Mucosa of stomach (tissue), 1 donor: ENCODE measurements at regions not wholly inside any gene's neighbourhood (a gene's known extent, or its start where the extent isn't known, plus 50 kb on each side); places are given as distances from the start of the nearest gene placed in this dataset.

Experiments
- H3K27me3 ChIP-seq: one replicate; pipeline ENCODE4 v1.7.0; 2013; ENCODE audit warnings: mild to moderate bottlenecking, low read length; ENCODE audit not compliant: control insufficient read depth, insufficient read depth
- H3K36me3 ChIP-seq: one replicate; pipeline ENCODE4 v1.7.0; 2013; ENCODE audit warnings: low read length; ENCODE audit not compliant: control insufficient read depth, insufficient read depth
- H3K4me1 ChIP-seq: one replicate; pipeline ENCODE4 v1.7.0; 2013; ENCODE audit warnings: mild to moderate bottlenecking, low read length; ENCODE audit not compliant: control insufficient read depth, insufficient read depth
- H3K4me3 ChIP-seq: one replicate; pipeline ENCODE4 v1.7.0; 2013; ENCODE audit warnings: low read length
- H3K9ac ChIP-seq: one replicate; pipeline ENCODE4 v1.7.0; 2013; ENCODE audit warnings: mild to moderate bottlenecking, low read length, moderate library complexity
- H3K9me3 ChIP-seq: one replicate; pipeline ENCODE4 v1.7.0; 2013; ENCODE audit warnings: mild to moderate bottlenecking, low read length, moderate library complexity; ENCODE audit not compliant: control insufficient read depth
- donor health status: Pancreatic carcinoma.

DNA sequence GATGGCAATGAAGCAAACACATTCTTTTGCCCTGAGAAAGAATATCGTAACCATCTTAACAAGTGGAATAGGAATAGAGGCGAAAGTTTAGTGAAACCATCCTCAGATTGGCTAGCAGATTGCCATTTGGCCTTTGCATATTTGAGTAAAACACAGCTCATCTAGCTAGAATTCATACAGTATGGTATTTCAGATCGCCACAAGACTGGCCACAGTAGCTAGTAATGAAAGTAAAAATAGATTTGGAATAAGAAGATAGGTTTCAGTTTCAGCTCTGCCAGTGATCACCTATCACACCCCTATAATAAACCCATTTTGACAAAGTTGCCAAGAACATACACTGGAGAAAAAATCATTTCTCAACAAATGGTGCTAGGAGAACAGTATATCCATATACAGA lies 294.9 kb downstream of the LRRIQ3 start:
- Histone ChIP-seq H3K4me1 (no peaks in the 10 kb centered on the region), H3K9ac (no peak overlapping the region), H3K27me3 (no peaks in the 10 kb centered on the region), H3K36me3 (no peaks in the 10 kb centered on the region), H3K4me3 (no peak overlapping the region), H3K9me3 (no peaks in the 10 kb centered on the region)

DNA sequence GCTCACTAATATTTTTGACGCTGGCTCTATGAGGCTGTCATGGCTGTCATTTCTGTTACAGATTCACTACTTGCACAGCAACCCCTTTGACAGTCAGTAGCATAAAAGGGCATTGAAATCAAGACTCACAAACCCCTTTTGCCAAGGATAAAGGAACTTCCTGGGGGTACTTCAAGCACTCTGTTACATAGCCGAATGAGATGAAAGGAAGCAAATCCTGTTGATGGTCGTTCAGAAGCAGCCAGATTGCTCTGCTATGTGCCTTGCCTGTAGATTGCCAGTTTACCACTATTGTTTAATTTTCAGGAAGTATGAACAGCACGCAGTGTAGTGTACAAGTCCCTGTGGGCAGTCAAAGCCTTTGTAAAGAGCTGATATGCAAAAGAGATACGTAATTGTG lies 296.2 kb downstream of the LRRIQ3 start:
- no peak overlapping the region for H3K9ac ChIP-seq
- H3K9me3 ChIP-seq = no peaks in the 10 kb centered on the region
- H3K4me3 ChIP-seq = no peak overlapping the region
- no peaks in the 10 kb centered on the region for H3K4me1 ChIP-seq
- H3K36me3 ChIP-seq = no peaks in the 10 kb centered on the region
- H3K27me3 ChIP-seq = no peaks in the 10 kb centered on the region

DNA sequence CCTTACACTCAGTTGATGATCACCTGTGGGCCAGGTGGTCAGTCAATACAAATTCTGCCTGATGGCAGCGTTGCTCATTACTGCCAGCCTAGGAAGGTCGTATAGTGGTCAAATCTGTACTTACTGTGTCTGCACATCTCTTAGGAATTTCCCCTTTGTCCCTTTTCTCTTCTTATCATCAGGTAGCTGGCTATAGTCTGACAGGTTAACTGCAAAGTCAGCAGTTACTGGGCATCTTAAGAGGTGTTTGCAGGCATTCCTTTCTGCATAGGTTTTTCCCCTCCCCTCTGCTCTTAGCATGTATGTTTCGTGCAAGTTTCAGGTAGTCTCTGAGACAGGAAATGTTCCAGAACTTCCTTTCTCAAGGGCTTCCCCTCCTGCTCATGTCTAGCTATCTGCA lies 298.7 kb downstream of the LRRIQ3 start:
- Histone ChIP-seq H3K27me3 (no peaks in the 10 kb centered on the region), H3K9me3 (no peaks in the 10 kb centered on the region), H3K36me3 (no peaks in the 10 kb centered on the region), H3K4me1 (no peaks in the 10 kb centered on the region), H3K9ac (no peak overlapping the region), H3K4me3 (no peak overlapping the region)

DNA sequence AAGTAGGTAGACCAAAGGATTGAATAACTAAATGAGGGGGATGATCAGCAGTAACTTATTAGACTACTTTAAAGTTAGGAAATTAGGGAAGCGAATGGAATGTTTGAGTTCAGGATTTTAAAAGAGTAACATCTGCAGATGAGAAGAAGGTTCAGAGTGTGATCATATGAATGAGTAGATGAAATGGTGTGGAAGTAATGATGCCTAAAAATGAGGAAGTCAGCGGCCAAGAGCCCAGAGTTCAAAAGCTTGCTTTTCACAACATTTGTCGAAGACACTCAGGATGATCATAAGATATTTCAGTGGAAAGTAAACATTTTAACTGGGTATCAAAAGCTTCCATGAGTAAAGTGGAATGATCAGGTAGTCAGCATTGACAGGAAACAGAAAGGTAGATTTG lies 299.4 kb downstream of the LRRIQ3 start:
- no peaks in the 10 kb centered on the region for H3K36me3 ChIP-seq
- no peak overlapping the region for H3K4me3 ChIP-seq
- H3K9ac ChIP-seq = no peak overlapping the region
- no peaks in the 10 kb centered on the region for H3K9me3 ChIP-seq
- H3K27me3 ChIP-seq = no peaks in the 10 kb centered on the region
- no peaks in the 10 kb centered on the region for H3K4me1 ChIP-seq

DNA sequence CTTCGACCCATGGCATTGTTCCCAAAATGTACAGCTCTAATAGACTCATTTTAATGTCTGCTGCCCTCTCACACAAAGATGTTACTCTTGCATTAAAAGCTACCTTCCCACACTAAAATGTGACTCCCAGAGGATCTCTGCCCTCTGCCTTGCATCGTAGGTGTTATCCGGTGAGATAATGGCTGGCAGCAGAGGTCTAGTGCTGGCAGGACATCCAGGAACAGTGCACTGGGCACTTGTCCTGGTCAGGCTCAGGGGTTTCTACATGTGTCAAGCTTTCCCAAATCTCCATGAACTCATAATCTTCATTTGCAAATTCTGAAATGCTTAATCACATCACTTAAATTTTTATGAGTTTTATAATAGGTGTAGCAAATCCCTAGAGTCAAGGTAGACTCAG lies 310.6 kb downstream of the LRRIQ3 start:
- Histone ChIP-seq H3K9ac (no peak overlapping the region), H3K27me3 (no peaks in the 10 kb centered on the region), H3K4me1 (no peaks in the 10 kb centered on the region), H3K36me3 (no peaks in the 10 kb centered on the region), H3K4me3 (no peak overlapping the region), H3K9me3 (no peaks in the 10 kb centered on the region)

DNA sequence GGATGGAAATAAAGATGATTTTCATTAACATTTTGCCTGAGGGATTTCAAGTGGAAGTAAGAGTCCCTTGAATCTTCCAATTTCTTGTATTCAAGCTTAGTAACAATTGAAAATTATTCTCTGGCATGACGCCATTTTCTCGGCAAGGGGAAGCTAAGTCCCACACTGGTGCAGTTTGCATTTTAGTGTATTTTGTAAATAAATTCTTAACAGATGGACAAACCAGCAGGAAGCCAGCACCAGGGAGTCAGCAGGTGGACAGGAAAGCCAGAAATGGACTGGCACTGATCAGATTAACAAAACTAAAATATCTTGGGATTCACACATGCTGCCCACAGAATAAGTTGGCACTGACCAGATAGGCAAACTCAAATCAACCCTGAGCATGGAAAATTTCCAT lies 311.3 kb downstream of the LRRIQ3 start:
- no peaks in the 10 kb centered on the region for H3K4me1 ChIP-seq
- no peaks in the 10 kb centered on the region for H3K9me3 ChIP-seq
- H3K4me3 ChIP-seq = no peak overlapping the region
- no peak overlapping the region for H3K9ac ChIP-seq
- no peaks in the 10 kb centered on the region for H3K27me3 ChIP-seq
- H3K36me3 ChIP-seq = no peaks in the 10 kb centered on the region

DNA sequence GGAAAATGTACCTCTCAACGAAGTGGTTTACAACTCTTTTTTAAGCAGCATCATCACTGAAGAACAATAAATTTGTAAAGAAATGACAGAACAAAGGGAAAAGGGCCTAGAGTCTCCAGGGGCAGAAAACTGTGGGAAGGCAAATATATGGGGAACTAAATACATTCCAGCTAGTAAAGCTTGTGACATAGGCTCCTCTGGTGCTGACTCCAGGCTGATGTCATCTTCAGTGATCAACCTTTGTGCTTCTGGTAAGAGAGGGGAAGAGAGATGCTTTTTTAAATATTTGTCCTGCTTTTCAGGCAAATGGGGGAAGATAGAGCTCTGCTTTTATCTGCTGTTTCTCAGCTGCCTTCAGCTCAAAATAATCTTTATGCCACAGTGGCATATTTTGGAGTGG lies 323.2 kb downstream of the LRRIQ3 start:
- H3K9ac ChIP-seq = no peak overlapping the region
- H3K9me3 ChIP-seq = no peaks in the 10 kb centered on the region
- H3K27me3 ChIP-seq = no peaks in the 10 kb centered on the region
- no peaks in the 10 kb centered on the region for H3K4me1 ChIP-seq
- H3K36me3 ChIP-seq = no peaks in the 10 kb centered on the region
- no peak overlapping the region for H3K4me3 ChIP-seq

DNA sequence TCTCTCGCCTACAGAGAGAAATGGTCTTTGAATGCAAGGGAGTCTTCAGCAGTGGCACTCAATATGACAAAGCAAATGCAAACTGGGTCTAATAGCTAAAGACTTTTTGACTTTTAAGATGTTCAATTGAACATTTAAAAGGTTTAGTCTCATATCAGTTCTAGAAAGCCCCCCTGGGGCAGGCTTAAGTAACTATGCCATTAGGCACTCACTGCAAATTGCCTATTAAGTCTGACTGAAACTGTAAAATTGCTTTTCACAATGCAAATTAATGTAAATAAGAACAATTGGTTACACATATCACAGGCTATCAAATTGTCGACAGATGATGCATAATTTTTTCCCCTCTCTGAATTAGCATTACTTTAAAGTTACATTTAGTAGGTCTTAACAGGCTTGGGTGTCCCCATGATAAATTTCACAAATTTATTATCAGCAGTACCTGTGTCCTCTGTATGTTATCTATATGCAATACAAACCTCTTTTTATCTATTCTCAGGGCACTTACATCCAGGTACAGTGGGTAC lies 329.1 kb downstream of the LRRIQ3 start:
- Histone ChIP-seq H3K4me3 (no peak overlapping the region), H3K9ac (no peak overlapping the region), H3K36me3 (no peaks in the 10 kb centered on the region), H3K27me3 (no peaks in the 10 kb centered on the region), H3K9me3 (no peaks in the 10 kb centered on the region), H3K4me1 (no peaks in the 10 kb centered on the region)

DNA sequence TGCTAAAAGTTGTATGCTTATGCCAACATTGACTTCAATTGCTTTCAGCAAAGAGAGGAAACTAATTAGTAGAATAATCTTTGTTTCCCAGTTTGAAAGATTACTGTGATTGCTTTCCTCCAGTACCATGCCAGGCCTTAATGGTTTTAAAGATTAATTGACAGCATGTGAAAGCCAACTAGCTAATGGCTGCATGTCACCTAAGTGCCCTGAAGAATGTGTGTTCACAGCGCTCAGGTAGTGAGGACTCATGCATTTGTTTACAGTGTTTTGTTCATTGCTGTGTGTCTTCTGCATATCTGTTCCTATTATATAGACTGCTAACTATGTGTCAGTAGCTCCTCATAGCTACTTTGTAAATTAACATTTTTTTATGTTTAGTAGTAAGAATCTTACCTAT lies 335.6 kb downstream of the LRRIQ3 start:
- H3K36me3 ChIP-seq = no peaks in the 10 kb centered on the region
- no peak overlapping the region for H3K4me3 ChIP-seq
- no peaks in the 10 kb centered on the region for H3K27me3 ChIP-seq
- H3K4me1 ChIP-seq = no peaks in the 10 kb centered on the region
- no peak overlapping the region for H3K9ac ChIP-seq
- H3K9me3 ChIP-seq = no peaks in the 10 kb centered on the region

DNA sequence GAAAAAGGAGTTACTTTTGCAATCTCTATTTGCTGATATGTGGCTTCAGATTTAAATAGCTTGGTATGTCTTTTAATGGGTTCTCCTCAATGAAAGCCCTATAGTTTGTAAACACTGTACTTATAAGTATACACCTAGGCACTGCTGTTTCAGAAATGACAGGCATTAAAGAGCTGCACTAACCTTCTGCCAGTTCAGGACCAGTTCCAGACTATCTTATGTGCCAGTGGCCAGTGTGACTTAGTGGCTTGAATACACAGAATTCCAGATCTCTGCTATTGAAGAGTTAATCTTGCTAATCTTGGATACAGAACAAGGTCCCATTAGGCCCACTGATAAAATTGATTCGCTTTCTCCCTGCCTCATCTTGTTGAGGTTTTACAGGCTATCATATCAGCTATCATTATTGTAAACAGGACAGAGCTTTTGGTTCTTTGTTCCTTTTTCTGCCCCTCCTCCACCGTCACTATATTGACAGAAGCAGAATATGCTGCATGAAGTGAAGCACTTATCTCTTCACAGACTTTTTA lies 337.5 kb downstream of the LRRIQ3 start:
- no peaks in the 10 kb centered on the region for H3K36me3 ChIP-seq
- H3K4me3 ChIP-seq = no peak overlapping the region
- H3K9ac ChIP-seq = no peak overlapping the region
- H3K27me3 ChIP-seq = no peaks in the 10 kb centered on the region
- no peaks in the 10 kb centered on the region for H3K9me3 ChIP-seq
- no peaks in the 10 kb centered on the region for H3K4me1 ChIP-seq

DNA sequence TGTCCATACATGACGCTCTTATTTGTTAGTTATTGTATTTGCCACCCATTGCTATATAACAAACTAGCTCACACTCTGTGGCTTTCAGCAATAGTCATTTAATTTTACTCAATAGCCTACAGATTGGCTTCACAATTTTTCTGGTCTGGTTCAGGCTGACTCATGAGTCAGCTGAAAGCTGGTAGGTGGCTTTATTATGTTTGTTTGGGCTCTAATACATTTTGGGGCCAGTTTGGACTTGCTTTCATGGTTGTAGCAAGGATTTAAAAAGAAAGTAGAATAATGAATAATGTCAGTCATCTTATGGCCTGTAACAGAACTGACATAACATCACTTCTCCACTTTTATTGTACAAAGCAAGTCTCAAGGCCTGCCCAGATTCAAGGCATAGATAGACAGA lies 338.7 kb downstream of the LRRIQ3 start:
- no peak overlapping the region for H3K4me3 ChIP-seq
- H3K4me1 ChIP-seq = no peaks in the 10 kb centered on the region
- H3K9ac ChIP-seq = no peak overlapping the region
- no peaks in the 10 kb centered on the region for H3K9me3 ChIP-seq
- no peaks in the 10 kb centered on the region for H3K36me3 ChIP-seq
- H3K27me3 ChIP-seq = no peaks in the 10 kb centered on the region

DNA sequence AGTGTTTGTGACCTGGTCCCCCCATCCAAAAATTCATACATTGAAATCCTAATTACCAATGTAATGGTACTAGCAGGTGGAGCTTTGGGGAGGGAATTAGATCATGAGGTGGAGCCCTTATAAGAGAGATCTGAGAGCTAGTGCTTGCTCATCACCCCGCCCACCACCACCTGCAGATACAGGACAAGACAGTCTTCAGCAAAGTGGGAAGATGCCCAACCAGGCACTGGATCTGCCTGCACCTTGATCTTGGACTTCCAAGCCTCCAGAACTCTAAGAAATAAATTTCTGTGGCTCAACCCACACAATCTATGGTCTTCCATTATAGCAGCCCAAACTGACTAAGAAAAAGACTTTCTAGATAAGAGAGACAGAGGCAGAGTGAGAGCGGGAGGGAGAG lies 343.4 kb downstream of the LRRIQ3 start:
- Histone ChIP-seq H3K4me1 (no peaks in the 10 kb centered on the region), H3K4me3 (no peak overlapping the region), H3K27me3 (no peaks in the 10 kb centered on the region), H3K36me3 (no peaks in the 10 kb centered on the region), H3K9me3 (no peaks in the 10 kb centered on the region), H3K9ac (no peak overlapping the region)

DNA sequence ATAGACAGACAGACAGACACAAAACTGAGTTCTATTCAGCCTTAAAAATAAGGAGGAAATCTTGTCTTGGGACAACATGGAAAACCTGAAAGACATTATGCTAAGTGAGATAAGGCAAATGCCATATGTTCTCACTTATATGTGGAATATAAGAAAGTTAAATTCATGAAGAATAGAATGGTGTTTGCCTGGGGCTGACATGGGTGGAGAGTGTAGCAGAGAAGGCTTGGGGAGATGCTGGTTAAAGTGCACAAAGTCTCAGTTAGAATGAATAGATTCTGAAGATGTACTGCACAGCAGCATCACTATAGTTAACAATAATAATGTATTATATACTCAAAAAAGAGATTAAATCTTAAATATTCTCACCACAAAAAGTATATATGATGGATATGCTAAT lies 355.5 kb downstream of the LRRIQ3 start:
- no peaks in the 10 kb centered on the region for H3K27me3 ChIP-seq
- H3K9ac ChIP-seq = no peak overlapping the region
- H3K9me3 ChIP-seq = no peaks in the 10 kb centered on the region
- H3K4me1 ChIP-seq = no peaks in the 10 kb centered on the region
- no peaks in the 10 kb centered on the region for H3K36me3 ChIP-seq
- no peak overlapping the region for H3K4me3 ChIP-seq
